HT1080 (cell line): ENCODE measurements at regions not wholly inside any gene's neighbourhood (a gene's known extent, or its start where the extent isn't known, plus 50 kb on each side); places are given as distances from the start of the nearest gene placed in this dataset.
"Not testable (repeated sequence)": the region's sequence is repeated elsewhere in the genome, so short reads cannot be mapped to it uniquely, and the experiment has no call there.

Experiments used
- DNase-seq: peaks from one replicate; pipeline ENCODE4 v3.0.0-alpha.2; 2015; ENCODE audit warnings: low read depth

DNA sequence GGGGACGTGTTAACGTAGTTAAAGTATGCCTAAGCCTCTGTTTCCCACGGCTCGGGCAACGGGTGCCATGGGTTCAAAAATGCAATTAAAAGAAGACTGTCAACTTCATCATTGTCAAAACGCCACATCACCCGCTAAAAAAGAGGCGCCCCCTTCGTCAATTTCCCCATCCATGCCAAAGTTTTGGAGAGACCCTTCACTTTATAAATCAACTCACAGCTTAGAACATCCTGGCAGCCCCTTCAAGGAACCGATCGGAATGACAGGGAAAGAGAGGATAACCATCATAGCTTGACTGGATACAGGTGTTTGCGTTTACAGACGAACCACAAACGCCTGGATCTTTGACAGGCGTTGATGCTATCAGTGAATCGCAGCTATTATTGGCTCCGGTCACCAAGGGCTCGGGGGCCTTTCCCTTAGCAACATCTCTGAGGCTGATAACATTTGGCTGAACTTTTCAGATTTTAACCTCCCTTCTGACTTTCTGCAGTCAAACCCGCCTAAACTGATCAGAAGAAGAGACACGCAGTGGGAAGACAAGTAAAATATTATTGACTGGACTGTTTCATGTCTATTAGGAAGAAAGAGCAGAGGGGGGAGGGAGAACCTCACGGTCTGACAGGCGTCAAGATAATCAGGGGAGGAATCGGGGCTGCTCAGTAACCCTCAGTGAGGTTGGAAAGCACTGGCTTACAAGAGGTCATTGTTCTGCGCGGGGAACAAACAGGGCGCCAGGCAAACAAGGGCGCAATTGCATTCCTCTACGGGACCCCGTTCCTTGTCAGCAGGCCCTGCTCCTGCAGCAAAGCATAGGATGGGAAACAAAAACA, 322.5 kb upstream of the ZNF507 start:
- DNase-seq, result no peak

DNA sequence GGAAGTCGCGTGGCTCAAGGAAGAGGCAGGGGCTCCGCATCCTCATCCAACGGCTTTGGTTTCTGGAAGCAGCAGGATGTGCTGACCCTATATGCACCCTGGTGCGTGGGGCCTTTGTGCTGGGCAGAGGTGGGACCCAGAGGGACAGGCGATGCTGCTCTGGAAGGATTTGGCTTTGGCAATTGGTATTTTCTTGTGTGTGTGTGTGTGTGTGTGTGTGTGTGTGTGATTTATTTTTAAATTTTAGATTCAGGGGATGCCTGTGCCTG, 321.9 kb upstream of the ZNF507 start:
- no peak for DNase-seq

- DNase-seq, result no peak
These were observed 316.2 kb upstream of the ZNF507 start for GRCh38 chr19:32029235-32029634.

DNA sequence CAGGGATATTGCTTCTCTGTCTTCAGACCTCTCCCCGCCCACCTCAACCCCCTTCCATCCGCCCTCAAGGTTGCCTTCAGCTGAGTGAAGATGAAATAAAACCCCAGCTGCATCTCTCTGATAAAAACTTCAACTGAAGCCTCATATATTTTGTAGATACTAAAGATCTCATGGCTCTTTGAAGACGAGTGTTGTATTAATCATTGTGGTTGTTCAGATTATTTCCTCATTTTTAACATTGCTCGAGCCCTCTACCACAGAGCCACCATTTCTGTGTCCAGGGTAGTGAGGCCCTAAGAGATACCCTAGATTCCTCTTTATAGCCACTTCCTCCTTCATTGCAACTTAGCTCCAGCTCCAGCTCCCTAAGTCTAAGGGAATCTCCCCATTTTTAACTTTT, 312.8 kb upstream of the ZNF507 start:
- no peak for DNase-seq

- DNase-seq, result no peak
These were observed 309.8 kb upstream of the ZNF507 start for GRCh38 chr19:32035626-32036025.

- no peak for DNase-seq
These were observed 307.1 kb upstream of the ZNF507 start for GRCh38 chr19:32038021-32038920.

DNA sequence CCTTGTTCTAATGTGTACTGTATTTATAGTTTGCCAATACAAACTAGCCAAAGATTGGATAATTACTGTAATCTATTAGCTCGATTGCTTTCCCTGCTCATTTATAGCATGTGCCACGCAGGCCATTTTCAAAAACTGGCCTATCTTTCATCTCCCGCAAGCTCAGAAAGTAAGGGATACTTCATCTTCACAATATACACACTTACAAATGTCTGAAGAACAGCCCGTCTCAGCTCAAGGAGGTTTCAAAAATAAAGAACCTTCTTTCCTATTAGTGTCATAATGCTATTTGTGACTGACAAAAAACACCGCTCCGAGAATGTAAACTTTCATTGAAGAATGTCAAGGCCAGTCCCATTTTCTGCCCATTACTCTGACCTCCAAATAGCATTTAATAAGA, 306.4 kb upstream of the ZNF507 start:
- no peak for DNase-seq

GRCh38 chr19:32039440-32039839, 306.0 kb upstream of the ZNF507 start:
- no peak for DNase-seq

DNA sequence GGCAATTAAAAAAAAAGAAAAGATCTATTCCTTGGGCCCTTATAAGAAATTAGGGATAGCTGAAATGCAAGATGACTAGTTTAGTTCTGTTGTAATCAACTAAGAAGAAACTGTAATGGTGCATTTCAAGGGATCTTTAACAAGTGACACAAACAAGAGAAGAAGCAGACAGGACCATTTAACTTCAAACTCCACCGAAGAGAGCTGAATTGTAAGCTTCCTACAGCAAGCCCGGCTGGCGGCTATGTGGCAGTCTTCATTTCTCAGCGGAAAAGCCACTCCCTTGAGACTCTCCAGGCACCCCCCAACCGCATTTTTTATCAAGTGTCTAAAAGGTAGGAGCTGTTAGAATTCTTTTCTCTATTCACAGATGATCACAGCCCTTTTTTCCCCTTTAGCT, 305.2 kb upstream of the ZNF507 start:
- DNase-seq, result no peak

DNA sequence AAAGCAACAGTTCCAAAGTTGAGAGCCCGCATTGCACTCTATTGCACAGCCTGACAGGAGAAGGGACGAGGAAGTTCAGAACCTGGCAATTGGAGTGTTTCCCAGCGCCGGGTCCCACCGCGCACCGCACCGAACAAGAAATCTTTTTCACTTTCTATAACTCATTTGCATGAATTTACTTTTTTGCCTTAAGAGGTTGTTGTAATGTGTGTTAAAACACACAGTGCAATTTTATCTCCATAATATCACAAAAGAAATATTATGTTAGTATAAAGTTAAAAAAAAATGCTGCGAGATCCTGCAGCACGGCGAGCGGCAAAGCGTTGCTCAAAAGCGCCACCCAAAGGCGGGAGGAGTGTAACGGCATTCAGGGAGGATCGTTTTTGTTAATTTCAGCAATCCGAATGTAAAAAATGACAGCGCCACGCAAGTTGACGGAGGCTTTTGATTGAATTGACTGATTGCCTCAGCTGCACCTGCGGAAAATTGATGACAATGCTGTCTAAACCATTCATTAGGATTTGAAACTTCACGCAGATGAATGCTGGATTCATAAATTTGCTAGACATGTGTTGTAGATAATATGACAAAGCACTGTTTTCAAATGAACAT, 303.6 kb upstream of the ZNF507 start:
- DNase-seq, result no peak

DNA sequence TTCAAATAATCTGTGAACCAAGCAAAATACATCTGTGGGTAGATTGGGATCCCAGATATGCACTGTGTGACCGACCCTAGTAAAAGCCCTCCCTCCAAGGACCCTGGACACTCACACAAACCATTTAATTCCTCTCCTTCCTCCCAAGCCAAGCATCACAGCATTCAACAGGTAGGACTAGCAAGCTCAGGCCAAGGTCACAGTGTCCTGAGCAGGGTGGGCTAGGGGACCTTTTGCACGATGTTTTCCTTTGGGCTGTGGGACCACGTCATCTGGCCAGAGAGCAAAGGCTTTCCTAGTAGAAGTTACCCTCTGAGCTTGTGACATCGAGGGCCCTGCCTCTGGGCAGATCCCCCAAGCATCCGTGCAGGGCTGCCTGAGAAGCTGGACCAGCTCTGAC, 297.6 kb upstream of the ZNF507 start:
- no peak for DNase-seq

- no peak for DNase-seq
These were observed 292.0 kb upstream of the ZNF507 start for GRCh38 chr19:32053376-32053775.

DNA sequence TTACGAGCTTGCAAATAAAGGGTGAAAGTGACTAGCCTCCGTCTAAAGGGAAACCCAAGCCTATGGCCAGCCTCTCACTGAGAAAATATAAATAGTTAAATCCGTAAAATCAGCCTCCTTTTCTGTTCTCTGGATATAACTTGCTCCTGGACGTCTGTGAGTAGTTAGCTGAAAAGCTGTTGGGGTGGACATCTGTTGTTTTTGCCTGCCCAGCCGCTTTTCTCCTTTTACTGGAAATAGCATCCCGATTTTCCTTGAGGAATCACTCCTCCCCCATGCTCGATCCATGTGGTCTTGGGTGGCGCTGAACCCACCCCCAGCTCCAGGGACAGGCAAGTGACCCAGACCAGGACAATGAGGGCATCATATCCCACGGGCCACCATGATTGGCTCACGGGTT, 291.5 kb upstream of the ZNF507 start:
- no peak for DNase-seq

DNA sequence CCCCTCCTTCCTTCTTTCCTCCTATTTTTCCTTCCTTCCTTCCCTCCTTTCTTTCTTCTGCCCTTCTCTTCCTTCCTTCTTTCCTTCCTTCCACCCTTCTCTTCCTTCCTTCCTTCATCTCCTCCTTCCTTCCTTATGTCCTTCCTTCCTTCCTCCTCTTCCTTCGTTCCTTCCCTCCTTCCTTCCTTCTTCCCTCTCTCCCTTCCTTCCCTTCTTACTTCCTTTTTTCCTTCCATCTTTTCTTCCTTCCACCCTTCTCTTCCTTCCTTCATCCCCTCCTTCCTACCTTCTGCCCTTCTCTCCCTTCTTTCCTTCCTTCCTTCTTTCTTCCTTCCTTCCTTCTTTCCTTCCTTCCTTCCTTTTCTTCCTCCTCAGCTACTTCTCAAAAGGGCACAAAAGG, 287.3 kb upstream of the ZNF507 start:
- DNase-seq, result no peak

GRCh38 chr19:32061315-32061714, 284.1 kb upstream of the ZNF507 start:
- DNase-seq, result no peak

GRCh38 chr19:32063601-32064000, 281.8 kb upstream of the ZNF507 start:
- DNase-seq, result no peak

DNA sequence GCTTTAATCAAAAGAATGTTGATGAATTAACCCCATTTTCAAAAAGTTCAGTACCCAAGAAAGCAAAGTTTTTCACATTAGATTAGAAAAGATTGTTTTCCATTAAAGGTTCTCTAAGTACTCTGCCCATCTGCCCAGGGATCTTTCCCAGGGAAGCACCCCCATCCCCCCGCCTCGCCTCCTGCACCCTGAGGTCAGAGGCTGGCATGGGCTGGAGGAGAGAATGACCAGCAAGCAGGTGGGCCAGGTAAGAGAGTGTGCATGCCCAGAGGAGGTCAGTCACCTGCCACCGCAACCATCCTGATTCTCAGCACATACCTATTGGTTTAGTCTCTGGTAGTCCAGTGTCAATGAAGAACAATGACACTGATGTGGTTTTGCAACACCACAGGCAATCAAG, 279.4 kb upstream of the ZNF507 start:
- DNase-seq, result no peak

DNA sequence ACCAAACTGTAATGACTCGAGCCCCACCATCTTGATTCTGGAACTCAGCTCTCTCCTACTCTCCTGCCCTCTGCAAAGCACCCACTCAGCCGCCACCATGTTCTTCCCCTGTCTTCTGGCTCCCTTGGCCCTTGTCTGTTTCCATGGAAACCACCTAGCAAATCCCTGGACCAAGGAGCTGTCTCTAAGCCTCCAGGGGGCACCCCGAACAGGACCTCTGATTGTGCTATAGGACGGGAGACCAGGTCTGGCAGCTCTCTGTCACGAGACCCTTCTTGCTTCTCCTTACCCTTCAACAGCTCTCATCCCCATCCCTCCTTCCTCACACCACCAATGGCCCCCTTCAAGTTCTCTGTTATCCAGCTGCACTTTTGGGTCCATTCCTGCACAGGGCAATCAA, 277.7 kb upstream of the ZNF507 start:
- no peak for DNase-seq

DNA sequence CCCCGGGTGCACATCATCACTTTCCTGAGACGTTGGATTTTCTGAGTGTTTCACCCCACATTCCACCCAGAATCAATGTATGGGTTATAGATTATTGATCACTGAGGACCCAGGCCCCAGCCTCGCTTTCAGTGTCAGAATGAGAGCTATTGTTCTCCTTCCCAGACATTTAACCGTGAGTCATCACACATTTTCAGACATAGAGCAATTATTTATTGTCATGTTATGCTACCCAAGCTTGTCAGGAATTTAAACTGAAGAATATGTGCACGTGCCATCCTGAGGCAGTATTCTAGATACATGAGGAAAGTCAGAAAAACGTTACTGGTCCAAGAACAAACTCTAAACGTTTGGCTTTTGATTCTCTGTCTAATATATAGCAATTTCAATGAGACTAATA, 276.6 kb upstream of the ZNF507 start:
- no peak for DNase-seq

GRCh38 chr19:32070101-32070500, 275.3 kb upstream of the ZNF507 start:
- no peak for DNase-seq

- no peak for DNase-seq
These were observed 263.4 kb upstream of the ZNF507 start for GRCh38 chr19:32082028-32082427.

DNA sequence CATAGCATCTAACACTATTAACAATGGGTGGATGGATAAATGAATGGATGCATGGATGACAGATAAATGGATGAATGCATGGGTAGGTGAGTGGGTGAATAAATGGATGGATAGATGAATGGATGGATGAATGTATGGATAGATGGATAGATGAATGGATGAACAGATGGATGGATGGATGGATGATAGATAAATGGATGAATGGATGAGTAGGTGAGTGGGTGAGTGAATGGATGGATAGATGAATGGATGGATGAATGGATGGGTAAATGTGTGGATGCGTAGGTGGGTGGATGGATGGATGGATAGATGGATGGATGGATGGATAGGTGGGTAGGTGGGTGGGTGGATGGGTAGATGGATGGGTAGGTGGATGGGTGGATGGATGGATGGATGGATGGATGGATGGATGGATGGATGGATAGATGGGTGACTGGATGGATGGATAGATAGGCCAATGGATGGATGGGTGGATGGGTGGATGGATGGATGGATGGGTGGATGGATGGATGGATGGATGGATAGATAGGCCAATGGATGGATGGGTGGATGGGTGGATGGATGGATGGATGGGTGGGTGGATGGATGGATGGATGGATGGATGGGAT, 260.6 kb upstream of the ZNF507 start:
- not testable (repeated sequence) for DNase-seq
